Esophagus muscularis mucosa (tissue), 3 donors: ENCODE measurements at regions not wholly inside any gene's neighbourhood (a gene's known extent, or its start where the extent isn't known, plus 50 kb on each side); places are given as distances from the start of the nearest gene placed in this dataset.

Source experiments
- CTCF ChIP-seq, 3 experiments: fragments of 200-600 bp in 2 of 3; fragments of 450-650 bp in 1 of 3; sonication (generic) in 2 of 3; IDR thresholded peaks; one replicate each; pipeline ENCODE4 v1.5.1; 2017 to 2019; ENCODE audit warnings: antibody characterized with exemption in 3 of 3, mild to moderate bottlenecking in 2 of 3, moderate library complexity in 1 of 3
- EP300 ChIP-seq: sonication (generic); formaldehyde crosslinking; IDR thresholded peaks from one replicate; pipeline ENCODE4 v1.6.1; 2017; ENCODE audit warnings: antibody characterized with exemption

GRCh38 chr2:146477383-146477782, 1367.4 kb upstream of the ACVR2A start:
- TF ChIP-seq EP300 (no peak), CTCF (IDR thresholded peaks at IDR 0.05) (no peak)
